ENCODE measurements at regions not wholly inside any gene's neighbourhood (a gene's known extent, or its start where the extent isn't known, plus 50 kb on each side); places are given as distances from the start of the nearest gene placed in this dataset.
"Not testable (repeated sequence)": the region's sequence is repeated elsewhere in the genome, so short reads cannot be mapped to it uniquely, and the experiment has no call there.

GRCh38 chr4:102210806-102211205, 134.5 kb downstream of the SLC39A8 start:
- DNase-seq (ENCODE audit: insufficient read length, low spot score); FAIRE-seq: not testable (repeated sequence)

- not testable (repeated sequence) for FAIRE-seq; DNase-seq (ENCODE audit: insufficient read length, low spot score)
Measured at GRCh38 chr4:102204634-102205033, 140.6 kb downstream of the SLC39A8 start.

GRCh38 chr4:102196221-102196620, 149.1 kb downstream of the SLC39A8 start:
- DNase-seq (ENCODE audit: insufficient read length, low spot score) (no peak), FAIRE-seq (peak; percentile 48)
- TF ChIP-seq POLR2A (IDR thresholded peaks at IDR 0.05; ENCODE audit: low read depth, low read length), result no peak

DNA sequence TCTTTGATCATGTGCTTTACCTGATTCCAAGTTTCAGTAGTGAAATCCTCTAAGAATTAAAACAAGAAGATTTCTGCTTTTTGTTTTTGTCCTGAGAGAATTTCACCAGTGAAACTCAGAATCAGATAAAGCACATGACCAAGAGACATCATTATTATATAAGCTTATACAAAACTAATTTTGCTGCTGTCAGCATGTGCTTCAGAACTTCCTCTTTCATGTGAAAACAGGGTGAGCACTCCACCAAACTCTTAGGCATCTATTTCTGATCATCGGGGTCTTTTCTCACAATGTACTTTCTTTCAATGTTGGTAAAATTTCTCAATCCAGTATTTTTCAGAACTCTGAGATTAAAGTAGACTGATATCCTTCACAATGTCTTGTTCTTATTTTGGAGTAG, 152.1 kb downstream of the SLC39A8 start:
- no peak for TF ChIP-seq POLR2A (IDR thresholded peaks at IDR 0.05; ENCODE audit: low read depth, low read length)
- DNase-seq (ENCODE audit: insufficient read length, low spot score), result no peak
- FAIRE-seq, result no peak

DNA sequence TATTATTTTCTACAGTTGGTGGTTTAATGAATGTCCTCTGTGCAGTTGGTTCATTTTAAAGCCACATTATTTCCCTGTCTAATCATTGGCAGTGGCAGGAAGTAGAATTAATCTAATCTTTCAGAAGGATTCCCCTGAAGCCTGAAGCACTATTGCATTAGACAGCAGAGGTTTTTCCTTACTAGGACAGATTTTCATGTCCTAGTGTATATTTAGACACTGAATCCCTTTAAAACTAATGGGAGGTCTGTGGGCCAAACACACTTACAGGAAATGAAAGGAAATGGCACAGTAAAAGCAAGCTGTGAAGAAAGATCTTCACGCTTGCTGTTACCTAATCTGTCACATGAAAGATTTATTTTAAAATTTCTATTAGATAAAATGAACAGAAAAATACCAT, 165.2 kb downstream of the SLC39A8 start:
- DNase-seq (ENCODE audit: insufficient read length, low spot score) (no peak), FAIRE-seq (no peak)
- no peak for TF ChIP-seq POLR2A (IDR thresholded peaks at IDR 0.05; ENCODE audit: low read depth, low read length)

GRCh38 chr4:102174719-102175189, 170.5 kb downstream of the SLC39A8 start:
- FAIRE-seq (peak; percentile 60), DNase-seq (ENCODE audit: insufficient read length, low spot score) (no peak)
- no peak for TF ChIP-seq POLR2A (IDR thresholded peaks at IDR 0.05; ENCODE audit: low read depth, low read length)

DNA sequence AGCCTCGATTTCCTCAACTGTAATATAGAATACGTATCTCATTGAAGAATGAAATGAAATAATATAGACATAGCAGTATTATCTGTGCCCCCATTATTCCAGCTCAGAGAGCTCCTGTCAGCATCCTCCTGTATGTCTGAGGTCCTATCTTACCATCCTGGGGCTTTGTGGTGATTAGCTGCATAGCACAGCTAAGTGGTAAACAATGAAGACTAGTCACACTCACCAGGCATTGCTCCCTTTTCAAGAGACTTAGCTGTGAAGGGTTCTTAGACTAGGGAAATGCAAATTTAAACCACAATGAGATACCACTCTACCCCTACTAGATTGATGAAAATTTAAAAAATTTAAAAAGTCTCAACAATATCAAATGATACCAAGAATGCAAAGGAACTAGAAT, 172.9 kb downstream of the SLC39A8 start:
- DNase-seq (ENCODE audit: insufficient read length, low spot score), result no peak
- no peak for FAIRE-seq
- no peak for TF ChIP-seq POLR2A (IDR thresholded peaks at IDR 0.05; ENCODE audit: low read depth, low read length)

GRCh38 chr4:102170910-102171309, 174.4 kb downstream of the SLC39A8 start:
- no peak for TF ChIP-seq POLR2A (IDR thresholded peaks at IDR 0.05; ENCODE audit: low read depth, low read length)
- DNase-seq (ENCODE audit: insufficient read length, low spot score) (no peak), FAIRE-seq (no peak)

GRCh38 chr4:102169345-102169744, 175.9 kb downstream of the SLC39A8 start:
- DNase-seq (ENCODE audit: insufficient read length, low spot score) (no peak), FAIRE-seq (no peak)
- no peak for TF ChIP-seq POLR2A (IDR thresholded peaks at IDR 0.05; ENCODE audit: low read depth, low read length)

- DNase-seq (ENCODE audit: insufficient read length, low spot score), result no peak
Measured at GRCh38 chr4:102168580-102168979, 176.7 kb downstream of the SLC39A8 start.

GRCh38 chr4:102165584-102165983, 179.7 kb downstream of the SLC39A8 start:
- DNase-seq (ENCODE audit: insufficient read length, low spot score) (no peak), FAIRE-seq (no peak)
- TF ChIP-seq POLR2A (IDR thresholded peaks at IDR 0.05; ENCODE audit: low read depth, low read length), result no peak

More at GRCh38 chr4:102168580-102168979, 176.7 kb downstream of the SLC39A8 start:
- TF ChIP-seq POLR2A (IDR thresholded peaks at IDR 0.05; ENCODE audit: low read depth, low read length), result no peak
- no peak for FAIRE-seq

- no peak for FAIRE-seq
- no peak for TF ChIP-seq POLR2A (IDR thresholded peaks at IDR 0.05; ENCODE audit: low read depth, low read length)
- no peak for DNase-seq (ENCODE audit: insufficient read length, low spot score)
Measured at GRCh38 chr4:102163404-102164140, 181.7 kb downstream of the SLC39A8 start.

- FAIRE-seq (no peak), DNase-seq (ENCODE audit: insufficient read length, low spot score) (no peak)
- no peak for TF ChIP-seq POLR2A (IDR thresholded peaks at IDR 0.05; ENCODE audit: low read depth, low read length)
Measured at GRCh38 chr4:102157984-102158383, 187.3 kb downstream of the SLC39A8 start.

- DNase-seq (ENCODE audit: insufficient read length, low spot score) (no peak), FAIRE-seq (no peak)
- TF ChIP-seq POLR2A (IDR thresholded peaks at IDR 0.05; ENCODE audit: low read depth, low read length), result no peak
Measured at GRCh38 chr4:102153391-102153790, 191.9 kb downstream of the SLC39A8 start.

- no peak for TF ChIP-seq POLR2A (IDR thresholded peaks at IDR 0.05; ENCODE audit: low read depth, low read length)
- no peak for FAIRE-seq
Measured at GRCh38 chr4:102151696-102152095, 193.6 kb downstream of the SLC39A8 start.

More at GRCh38 chr4:102151696-102152095, 193.6 kb downstream of the SLC39A8 start:
- DNase-seq (ENCODE audit: insufficient read length, low spot score), result no peak

All from H54 (cell line).